Left lung (tissue), 4 donors: ENCODE measurements at regions not wholly inside any gene's neighbourhood (a gene's known extent, or its start where the extent isn't known, plus 50 kb on each side); places are given as distances from the start of the nearest gene placed in this dataset.

ENCODE experiments used
- ATAC-seq: fragments of 200-7000 bp; cut with Tn5 transposase; one replicate; pipeline ENCODE4 v1.9.1; 2020; ENCODE audit warnings: moderate library complexity
- DNase-seq, 4 donors: peaks; one replicate each; pipeline ENCODE4 v3.0.0-alpha.2; 2013 to 2020
- H3K27ac ChIP-seq, 2 donors: fragments of 200-600 bp; sonication (generic) in 1 of 2; one replicate each; pipeline versions ENCODE4 v1.5.0 to v1.8.0; 2020 to 2021
- H3K27me3 ChIP-seq, 2 donors: fragments of 200-600 bp; sonication (generic) in 1 of 2; one replicate each; pipeline versions ENCODE4 v1.5.0 to v1.8.0; 2020 to 2021
- H3K36me3 ChIP-seq, 2 donors: fragments of 200-600 bp; sonication (generic) in 1 of 2; one replicate each; pipeline versions ENCODE4 v1.5.0 to v1.8.0; 2020 to 2021
- H3K4me1 ChIP-seq, 2 donors: fragments of 200-600 bp; one replicate each; pipeline ENCODE4 v1.8.0; 2021
- H3K4me3 ChIP-seq, 2 donors: fragments of 200-600 bp; sonication (generic) in 1 of 2; one replicate each; pipeline versions ENCODE4 v1.5.0 to v1.8.0; 2020 to 2021; ENCODE audit warnings: mild to moderate bottlenecking in 1 of 2
- H3K9me3 ChIP-seq, 2 donors: fragments of 200-600 bp; sonication (generic) in 1 of 2; one replicate each; pipeline versions ENCODE4 v1.5.0 to v1.8.0; 2020 to 2021
- intact Hi-C, 2 donors: fragments of 100-400 bp; cut with DNase I; formaldehyde crosslinking; loops; one replicate each; pipeline versions ENCODE4 v1.11.2 to v1.14.2; 2022
- TF ChIP-seq, protein P1 (sequence below), 2 donors: fragments of 200-600 bp; sonication (generic) in 1 of 2; IDR thresholded peaks; one replicate each; pipeline versions ENCODE4 v1.5.0 to v1.8.0; 2021; ENCODE audit warnings: antibody characterized with exemption in 2 of 2
- donor health status: DM: no; HTN: yes; CAD: no.
- donor health status: DM: no; HTN: no; CAD: no.

DNA sequence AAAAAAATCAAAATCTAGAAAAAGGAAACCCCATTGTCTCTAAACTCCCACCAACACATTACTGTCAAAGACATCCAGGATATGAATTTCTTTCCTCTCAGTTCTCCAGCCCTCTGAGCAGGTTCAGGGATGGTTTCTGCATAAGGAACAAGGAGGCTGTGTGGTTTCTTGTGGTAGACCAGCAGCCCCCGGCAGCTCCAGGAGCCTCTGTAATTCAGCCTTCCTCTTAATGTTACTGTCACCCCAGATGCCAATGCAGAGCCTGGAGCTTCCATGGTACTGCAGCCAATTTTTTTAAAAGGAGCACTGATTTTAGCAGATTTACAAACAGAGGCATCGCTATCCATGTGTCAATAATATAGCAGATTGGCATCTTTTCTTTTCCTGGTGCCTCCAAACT, 100.6 kb upstream of the FAM216B start:
- Histone ChIP-seq H3K4me1 (no peaks in the 10 kb centered on the region), H3K9me3 (no peaks in the 10 kb centered on the region), H3K4me3 (no peak overlapping the region), H3K36me3 (no peaks in the 10 kb centered on the region), H3K27me3 (no peaks in the 10 kb centered on the region), H3K27ac (no peak overlapping the region)
- intact Hi-C loops = no loop called here
- TF ChIP-seq, protein P1, sequence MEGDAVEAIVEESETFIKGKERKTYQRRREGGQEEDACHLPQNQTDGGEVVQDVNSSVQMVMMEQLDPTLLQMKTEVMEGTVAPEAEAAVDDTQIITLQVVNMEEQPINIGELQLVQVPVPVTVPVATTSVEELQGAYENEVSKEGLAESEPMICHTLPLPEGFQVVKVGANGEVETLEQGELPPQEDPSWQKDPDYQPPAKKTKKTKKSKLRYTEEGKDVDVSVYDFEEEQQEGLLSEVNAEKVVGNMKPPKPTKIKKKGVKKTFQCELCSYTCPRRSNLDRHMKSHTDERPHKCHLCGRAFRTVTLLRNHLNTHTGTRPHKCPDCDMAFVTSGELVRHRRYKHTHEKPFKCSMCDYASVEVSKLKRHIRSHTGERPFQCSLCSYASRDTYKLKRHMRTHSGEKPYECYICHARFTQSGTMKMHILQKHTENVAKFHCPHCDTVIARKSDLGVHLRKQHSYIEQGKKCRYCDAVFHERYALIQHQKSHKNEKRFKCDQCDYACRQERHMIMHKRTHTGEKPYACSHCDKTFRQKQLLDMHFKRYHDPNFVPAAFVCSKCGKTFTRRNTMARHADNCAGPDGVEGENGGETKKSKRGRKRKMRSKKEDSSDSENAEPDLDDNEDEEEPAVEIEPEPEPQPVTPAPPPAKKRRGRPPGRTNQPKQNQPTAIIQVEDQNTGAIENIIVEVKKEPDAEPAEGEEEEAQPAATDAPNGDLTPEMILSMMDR (IDR thresholded peaks at IDR 0.05) = no peak
- no peak for DNase-seq
- no peak for ATAC-seq

DNA sequence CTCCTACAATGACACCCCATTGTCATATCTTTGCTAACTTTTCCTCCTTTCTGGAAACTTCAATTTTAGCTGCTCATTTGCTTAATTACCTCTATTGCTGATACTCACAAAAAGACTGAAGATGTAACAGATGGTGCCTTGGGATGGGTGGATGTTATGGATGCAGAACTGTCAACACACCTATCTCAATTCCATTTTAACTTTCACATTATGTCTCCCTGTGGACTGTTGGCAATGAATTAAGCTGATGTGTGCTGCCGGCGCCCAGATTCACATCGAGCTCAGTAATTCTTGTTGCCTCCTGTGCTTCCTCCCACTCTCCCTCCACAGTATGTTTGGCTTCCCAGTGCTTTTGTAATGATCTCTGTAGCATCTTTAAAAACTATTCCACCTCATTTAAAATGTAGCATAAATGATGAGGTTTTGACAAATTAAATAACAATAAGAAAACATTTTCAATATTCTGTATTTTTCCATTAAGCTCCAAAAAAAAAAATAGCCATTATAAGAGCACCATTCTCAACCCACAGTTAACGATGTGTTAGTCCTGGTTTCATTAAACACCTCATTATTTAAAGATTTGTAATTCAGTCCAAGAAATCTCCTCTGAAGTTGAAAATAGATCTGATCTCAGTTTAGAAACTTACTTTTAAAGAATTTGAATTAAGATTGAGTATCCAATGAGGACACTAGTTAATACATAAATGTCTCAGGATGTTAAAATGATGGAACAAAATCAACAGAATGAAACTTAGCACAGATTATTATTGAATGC, 99.9 kb upstream of the FAM216B start:
- H3K27ac ChIP-seq = no peak overlapping the region
- no peaks in the 10 kb centered on the region for H3K4me1 ChIP-seq
- H3K27me3 ChIP-seq = no peaks in the 10 kb centered on the region
- no peak overlapping the region for H3K4me3 ChIP-seq
- H3K36me3 ChIP-seq = no peaks in the 10 kb centered on the region
- no peaks in the 10 kb centered on the region for H3K9me3 ChIP-seq
- intact Hi-C loops = no loop called here
- DNase-seq (peak in 2 of 4 donors; percentile 52 to 61), ATAC-seq (no peak)
- TF ChIP-seq, protein P1 (IDR thresholded peaks at IDR 0.05) = no peak

DNA sequence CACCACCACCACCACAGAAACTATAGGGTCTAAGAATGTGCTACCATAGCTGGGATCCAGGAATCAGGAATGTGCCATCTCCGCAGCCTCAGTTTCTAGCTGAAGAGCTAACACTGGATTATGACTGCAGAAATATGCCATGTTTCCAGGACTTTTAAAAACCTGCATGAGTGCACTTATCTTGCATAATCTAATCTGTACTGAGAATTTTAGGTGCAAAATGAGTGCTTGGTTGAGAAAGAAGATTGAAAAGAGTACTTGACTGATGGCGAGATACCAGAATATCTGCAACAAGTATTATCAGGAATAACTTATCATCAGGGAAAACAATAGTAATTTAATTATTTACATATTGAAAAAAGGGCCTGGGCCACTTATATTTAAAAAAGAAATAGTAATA, 97.2 kb upstream of the FAM216B start:
- no peak overlapping the region for H3K4me3 ChIP-seq
- H3K27ac ChIP-seq = no peak overlapping the region
- intact Hi-C loops = no loop called here
- ATAC-seq (no peak), DNase-seq (no peak)
- H3K4me1 ChIP-seq = no peaks in the 10 kb centered on the region
- TF ChIP-seq, protein P1 (IDR thresholded peaks at IDR 0.05) = no peak
- H3K27me3 ChIP-seq = no peaks in the 10 kb centered on the region
- H3K36me3 ChIP-seq = no peaks in the 10 kb centered on the region
- H3K9me3 ChIP-seq = peaks cover 0 to 3% of the 10 kb centered on the region in 2 donors

DNA sequence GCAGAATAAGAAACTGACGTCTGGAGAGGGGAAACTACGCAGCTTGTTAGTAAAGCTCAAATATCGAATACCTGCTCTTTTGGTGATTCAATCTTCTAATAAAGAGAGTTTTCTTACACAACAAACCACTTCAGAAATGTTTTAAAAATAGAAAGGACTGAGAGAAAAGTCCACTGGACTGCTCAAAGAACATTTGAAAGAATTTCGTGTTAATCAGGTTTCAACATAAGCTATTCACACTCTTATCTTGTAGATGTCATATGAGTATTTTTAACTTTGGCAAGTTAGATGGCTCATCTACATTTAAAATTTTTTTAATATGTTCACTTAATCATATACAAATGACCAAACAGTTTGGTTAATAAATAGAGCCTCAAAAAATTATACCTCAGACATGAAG, 95.6 kb upstream of the FAM216B start:
- Histone ChIP-seq H3K9me3 (peaks cover 0 to 3% of the 10 kb centered on the region in 2 donors), H3K36me3 (no peaks in the 10 kb centered on the region), H3K4me1 (no peaks in the 10 kb centered on the region), H3K27me3 (no peaks in the 10 kb centered on the region), H3K27ac (peak overlapping the region in 1 of 2 donors; percentile 2), H3K4me3 (no peak overlapping the region)
- ATAC-seq = no peak
- TF ChIP-seq, protein P1 (IDR thresholded peaks at IDR 0.05) = no peak
- intact Hi-C loops = no loop called here
- DNase-seq = no peak

DNA sequence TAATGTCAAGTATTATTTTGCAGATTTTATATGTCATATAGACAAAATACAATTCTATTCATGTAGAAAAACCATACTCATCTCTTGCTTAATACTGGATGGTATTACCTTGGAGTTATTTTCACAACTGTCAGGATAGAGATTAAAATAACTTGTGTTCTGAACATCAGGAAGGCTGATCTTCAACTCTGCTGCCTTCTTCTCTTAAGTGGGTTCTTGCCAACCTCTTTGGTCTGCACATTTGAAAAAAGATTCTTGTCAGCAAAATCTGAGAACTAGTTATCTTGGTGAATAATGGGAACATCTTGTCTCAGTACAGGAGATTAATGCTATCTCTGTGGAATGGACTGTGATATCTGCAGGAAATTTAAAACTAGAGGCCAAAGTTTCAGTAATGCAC, 95.2 kb upstream of the FAM216B start:
- no peak for DNase-seq
- no peaks in the 10 kb centered on the region for H3K27me3 ChIP-seq
- H3K36me3 ChIP-seq = no peaks in the 10 kb centered on the region
- H3K9me3 ChIP-seq = peaks cover 0 to 3% of the 10 kb centered on the region in 2 donors
- no peak overlapping the region for H3K4me3 ChIP-seq
- TF ChIP-seq, protein P1 (IDR thresholded peaks at IDR 0.05) = no peak
- intact Hi-C loops = no loop called here
- H3K4me1 ChIP-seq = no peaks in the 10 kb centered on the region
- no peak for ATAC-seq
- H3K27ac ChIP-seq = peak overlapping the region in 1 of 2 donors; percentile 2
